A549 (cell line): ENCODE measurements at regions not wholly inside any gene's neighbourhood (a gene's known extent, or its start where the extent isn't known, plus 50 kb on each side); places are given as distances from the start of the nearest gene placed in this dataset.

Source experiments
- ATAC-seq, 2 experiments: fragments of 200-7000 bp in 1 of 2; fragments of >200 bp in 1 of 2; cut with Nextera tagmentation in 1 of 2; cut with Tn5 transposase in 1 of 2; 3 replicates each; pipeline versions ENCODE4 v1.8.0 to v1.9.1; 2018 to 2020; ENCODE audit warnings: mild to moderate bottlenecking in 1 of 2, moderate library complexity in 1 of 2
- CTCF ChIA-PET: fragments of 300-600 bp; sonication (Branson Sonifier 250); formaldehyde crosslinking; extraction: SDS; loops from one replicate; lab custom pipeline; 2021; ENCODE audit warnings: antibody characterized with exemption, inconsistent platforms; lab: Yijun Ruan, JAX
- POLR2A ChIA-PET: fragments of 350-600 bp; formaldehyde crosslinking; extraction: SDS; loops from one replicate; lab custom pipeline; 2021; ENCODE audit warnings: antibody characterized with exemption, inconsistent platforms; lab: Yijun Ruan, JAX
- DNase-seq, 2 experiments: peaks; one replicate each; pipeline versions ENCODE4 v3.0.0 to v3.0.0-alpha.2; 2011 to 2016; ENCODE audit warnings: low read depth in 1 of 2, low spot score in 1 of 2
- FAIRE-seq: peaks from 2 replicates; lab custom pipeline; 2011; peaks lifted over from hg19 to GRCh38; lab: Jason Lieb, UNC
- H3K27ac ChIP-seq, 2 experiments: fragments of >200 bp; sonication (Bioruptor Twin); formaldehyde crosslinking; 3 replicates each; pipeline ENCODE4 v1.5.1; 2016 to 2017
- H3K4me1 ChIP-seq: fragments of >200 bp; sonication (Bioruptor Twin); formaldehyde crosslinking; 3 replicates; pipeline ENCODE4 v1.6.1; 2016
- H3K4me2 ChIP-seq: fragments of >200 bp; sonication (Bioruptor Twin); formaldehyde crosslinking; 3 replicates; pipeline ENCODE4 v1.6.1; 2016
- H3K4me3 ChIP-seq: fragments of >200 bp; sonication (Bioruptor Twin); formaldehyde crosslinking; 3 replicates; pipeline ENCODE4 v1.5.1; 2016
- H3K9me3 ChIP-seq: fragments of >200 bp; sonication (Bioruptor Twin); formaldehyde crosslinking; 3 replicates; pipeline ENCODE4 v1.6.1; 2016
- CBX8 ChIP-seq: fragments of 200-600 bp; sonication (generic); IDR thresholded peaks from 2 replicates; pipeline ENCODE4 v1.6.1; 2016
- CHD2 ChIP-seq: fragments of 150-350 bp; IDR thresholded peaks from 2 replicates; pipeline ENCODE4 v1.6.1; 2014; ENCODE audit warnings: low read length; ENCODE audit not compliant: partially characterized antibody
- EHF ChIP-seq: fragments of 250-450 bp; sonication (Bioruptor Pico); IDR thresholded peaks from 2 replicates; pipeline ENCODE4 v1.5.0; 2020; ENCODE audit warnings: mild to moderate bottlenecking
- EHMT2 ChIP-seq: fragments of 200-600 bp; sonication (generic); IDR thresholded peaks from 2 replicates; pipeline ENCODE4 v1.6.1; 2016; ENCODE audit warnings: antibody characterized with exemption, low read depth, mild to moderate bottlenecking, moderate library complexity
- ESRRA ChIP-seq: fragments of 150-350 bp; IDR thresholded peaks from 2 replicates; pipeline ENCODE4 v1.6.1; 2014; ENCODE audit warnings: mild to moderate bottlenecking, low read length, borderline replicate concordance
- GATA3 ChIP-seq: IDR thresholded peaks from 2 replicates; pipeline ENCODE4 v1.6.1; 2012; ENCODE audit warnings: borderline replicate concordance
- HEYL ChIP-seq: fragments of 250-450 bp; sonication (Bioruptor Pico); IDR thresholded peaks from 2 replicates; pipeline ENCODE4 v1.8.0; 2021; ENCODE audit warnings: mild to moderate bottlenecking, moderate library complexity
- HOXB13 ChIP-seq: fragments of 250-450 bp; sonication (Bioruptor Pico); IDR thresholded peaks from 2 replicates; pipeline ENCODE4 v1.5.0; 2020; ENCODE audit warnings: low read depth, mild to moderate bottlenecking, moderate library complexity
- JUN ChIP-seq, 2 experiments: fragments of >200 bp; sonication (Bioruptor Twin); formaldehyde crosslinking; IDR thresholded peaks; 2 replicates in 1 of 2; 3 replicates in 1 of 2; pipeline ENCODE4 v1.6.1; 2016 to 2017
- KDM5A ChIP-seq: fragments of 200-600 bp; sonication (generic); IDR thresholded peaks from 2 replicates; pipeline ENCODE4 v1.6.1; 2016; ENCODE audit warnings: antibody characterized with exemption, mild to moderate bottlenecking
- RAD21 ChIP-seq, 2 experiments: fragments of >200 bp in 1 of 2; sonication (Bioruptor Twin) in 1 of 2; formaldehyde crosslinking in 1 of 2; IDR thresholded peaks in 1 of 2; conservative IDR thresholded peaks in 1 of 2; 2 replicates in 1 of 2; 3 replicates in 1 of 2; pipeline ENCODE4 v1.6.1; 2012 to 2018; ENCODE audit warnings: inconsistent platforms in 1 of 2
- RCOR1 ChIP-seq: fragments of 150-350 bp; IDR thresholded peaks from 2 replicates; pipeline ENCODE4 v1.6.1; 2014; ENCODE audit warnings: antibody characterized with exemption, low read length, low read depth
- SMC3 ChIP-seq: fragments of >200 bp; sonication (Bioruptor Twin); formaldehyde crosslinking; IDR thresholded peaks from 3 replicates; pipeline ENCODE4 v1.6.1; 2018; ENCODE audit warnings: inconsistent platforms
- TP53 ChIP-seq: fragments of 250-450 bp; sonication (Bioruptor Pico); IDR thresholded peaks from 2 replicates; pipeline ENCODE4 v1.5.0; 2021; ENCODE audit warnings: mild to moderate bottlenecking, moderate library complexity
- ZFP36 ChIP-seq: fragments of 450-650 bp; IDR thresholded peaks from 2 replicates; pipeline ENCODE4 v1.6.1; 2014; ENCODE audit warnings: borderline replicate concordance; ENCODE audit not compliant: partially characterized antibody
- ZNF302 ChIP-seq: fragments of 250-450 bp; sonication (Bioruptor Pico); IDR thresholded peaks from 2 replicates; pipeline ENCODE4 v1.9.0; 2021; ENCODE audit warnings: inconsistent platforms, mild to moderate bottlenecking, moderate library complexity
- ZSCAN20 ChIP-seq: fragments of 250-450 bp; sonication (Bioruptor Pico); IDR thresholded peaks from 2 replicates; pipeline ENCODE4 v1.8.0; 2022; ENCODE audit warnings: mild to moderate bottlenecking, moderate library complexity
- WGBS: methylation state at CpG from one replicate; pipeline ENCODE4 v1.1.6; 2017; ENCODE audit errors: missing lambda C conversion rate; 5-methylcytosine and 5-hydroxymethylcytosine counted together
- TF ChIP-seq, protein P1 (sequence below): fragments of >200 bp; sonication (Bioruptor Twin); formaldehyde crosslinking; IDR thresholded peaks from 3 replicates; pipeline ENCODE4 v1.5.1; 2016

DNA sequence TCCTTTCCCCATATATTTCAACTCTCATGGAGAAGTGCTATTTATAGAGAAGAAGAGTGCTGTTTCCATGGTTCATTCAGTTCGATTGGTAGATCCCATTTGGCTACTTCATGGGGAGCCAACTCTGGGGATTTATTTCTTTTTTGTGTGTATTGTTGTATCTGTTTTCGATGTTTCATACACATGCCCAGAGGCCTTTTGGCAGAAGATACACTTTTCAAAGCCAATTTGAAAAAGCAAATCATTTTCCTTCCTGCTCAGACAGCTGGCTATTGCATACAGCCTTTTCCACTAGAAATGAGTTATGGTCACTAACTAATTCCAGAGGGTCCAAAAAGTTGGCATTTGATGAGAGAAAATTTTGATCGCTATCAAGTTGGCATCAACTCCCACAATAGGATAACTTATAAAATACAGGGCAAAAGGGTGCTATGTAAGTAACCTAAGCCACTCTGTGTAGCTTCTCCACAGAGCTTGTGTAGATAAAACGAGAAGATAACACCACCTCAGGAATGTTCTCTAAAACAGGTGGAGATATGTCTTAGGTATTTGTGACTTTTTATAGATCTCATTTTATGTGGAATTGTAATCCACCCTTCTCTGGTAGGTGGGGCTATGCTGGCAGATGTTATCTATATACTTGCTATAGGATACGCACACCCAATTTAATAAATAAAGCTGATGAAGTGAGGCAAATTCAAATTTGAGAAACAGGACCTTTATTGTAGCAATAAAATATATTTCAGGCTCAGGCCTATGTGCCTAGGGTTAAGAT is 798.5 kb downstream of the SATB2 start:
- 32% methylated on average over 5 of the region's 5 CpGs for WGBS
- H3K27ac ChIP-seq = no peak overlapping the region
- CTCF ChIA-PET = interaction anchor here (0.6 to 3.4 kb wide), 3 partner anchors 49 to 1081 kb away, joined by 3 to 23 read pairs (median 12); no protein-coding TSS in a partner anchor
- FAIRE-seq (no peak), ATAC-seq (no peak), DNase-seq (no peak)
- no peaks in the 10 kb centered on the region for H3K9me3 ChIP-seq
- POLR2A ChIA-PET = no interaction called here
- no peaks in the 10 kb centered on the region for H3K4me1 ChIP-seq
- no peak overlapping the region for H3K4me2 ChIP-seq
- TF ChIP-seq RCOR1 = no peak
- TF ChIP-seq ZNF302 (CRISPR knock-in tag) = no peak
- TF ChIP-seq ZSCAN20 (CRISPR knock-in tag) = no peak
- H3K4me3 ChIP-seq = no peak overlapping the region

DNA sequence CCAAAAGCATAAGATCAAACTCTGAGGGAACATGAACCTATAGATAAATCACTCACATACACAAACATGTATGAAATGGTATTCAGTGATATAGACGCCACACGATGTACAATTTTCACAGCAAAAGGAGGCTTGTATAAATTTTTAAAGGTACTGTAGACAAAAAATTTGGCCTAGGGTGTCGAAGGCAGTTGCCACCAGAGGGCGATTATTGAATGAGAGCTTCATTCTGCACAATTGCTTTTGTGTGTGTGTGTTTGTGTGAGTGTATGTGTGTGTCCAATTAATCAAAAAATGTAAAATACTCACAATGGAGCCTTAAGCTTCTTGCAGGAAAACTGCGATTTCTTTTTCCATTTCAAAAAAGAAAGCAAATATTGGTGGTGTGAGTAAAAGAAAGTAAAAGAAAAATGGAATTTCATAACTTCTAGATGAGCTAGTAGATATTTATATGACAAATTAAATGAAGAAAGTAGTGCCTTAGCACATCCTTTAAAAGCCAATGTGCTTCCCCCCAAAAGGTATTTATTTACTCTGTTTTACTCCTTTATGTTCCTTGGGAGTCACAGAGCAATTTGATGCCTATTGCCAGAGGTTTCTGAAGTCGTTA is 800.1 kb downstream of the SATB2 start:
- H3K4me1 ChIP-seq = no peaks in the 10 kb centered on the region
- DNase-seq = peak in 1 of 2 experiments; percentile 36
- no peaks in the 10 kb centered on the region for H3K9me3 ChIP-seq
- no peak overlapping the region for H3K4me3 ChIP-seq
- no peak for FAIRE-seq
- POLR2A ChIA-PET = no interaction called here
- ATAC-seq = no peak
- no peak for TF ChIP-seq JUN (IDR thresholded peaks at IDR 0.05)
- TF ChIP-seq SMC3 = peak; percentile 59; the same call in 2 of the 3 replicates
- TF ChIP-seq RAD21 (conservative IDR thresholded peaks at IDR 0.05 in 1 of 2, IDR thresholded peaks at IDR 0.05 in 1 of 2) = peak; percentile 25 to 37; a peak in 3 of 5 replicates
- TF ChIP-seq, protein P1, sequence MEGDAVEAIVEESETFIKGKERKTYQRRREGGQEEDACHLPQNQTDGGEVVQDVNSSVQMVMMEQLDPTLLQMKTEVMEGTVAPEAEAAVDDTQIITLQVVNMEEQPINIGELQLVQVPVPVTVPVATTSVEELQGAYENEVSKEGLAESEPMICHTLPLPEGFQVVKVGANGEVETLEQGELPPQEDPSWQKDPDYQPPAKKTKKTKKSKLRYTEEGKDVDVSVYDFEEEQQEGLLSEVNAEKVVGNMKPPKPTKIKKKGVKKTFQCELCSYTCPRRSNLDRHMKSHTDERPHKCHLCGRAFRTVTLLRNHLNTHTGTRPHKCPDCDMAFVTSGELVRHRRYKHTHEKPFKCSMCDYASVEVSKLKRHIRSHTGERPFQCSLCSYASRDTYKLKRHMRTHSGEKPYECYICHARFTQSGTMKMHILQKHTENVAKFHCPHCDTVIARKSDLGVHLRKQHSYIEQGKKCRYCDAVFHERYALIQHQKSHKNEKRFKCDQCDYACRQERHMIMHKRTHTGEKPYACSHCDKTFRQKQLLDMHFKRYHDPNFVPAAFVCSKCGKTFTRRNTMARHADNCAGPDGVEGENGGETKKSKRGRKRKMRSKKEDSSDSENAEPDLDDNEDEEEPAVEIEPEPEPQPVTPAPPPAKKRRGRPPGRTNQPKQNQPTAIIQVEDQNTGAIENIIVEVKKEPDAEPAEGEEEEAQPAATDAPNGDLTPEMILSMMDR = peak; percentile 43
- TF ChIP-seq ESRRA = no peak
- TF ChIP-seq, all 56 proteins: peak for 3
- Histone ChIP-seq H3K27ac (no peak overlapping the region), H3K4me2 (no peak overlapping the region)
- WGBS = 2% methylated on average over 6 of the region's 6 CpGs
- CTCF ChIA-PET = interaction anchor here (0.6 to 3.4 kb wide), 11 partner anchors 17 to 1090 kb away, joined by 3 to 23 read pairs (median 4); no protein-coding TSS in a partner anchor

DNA sequence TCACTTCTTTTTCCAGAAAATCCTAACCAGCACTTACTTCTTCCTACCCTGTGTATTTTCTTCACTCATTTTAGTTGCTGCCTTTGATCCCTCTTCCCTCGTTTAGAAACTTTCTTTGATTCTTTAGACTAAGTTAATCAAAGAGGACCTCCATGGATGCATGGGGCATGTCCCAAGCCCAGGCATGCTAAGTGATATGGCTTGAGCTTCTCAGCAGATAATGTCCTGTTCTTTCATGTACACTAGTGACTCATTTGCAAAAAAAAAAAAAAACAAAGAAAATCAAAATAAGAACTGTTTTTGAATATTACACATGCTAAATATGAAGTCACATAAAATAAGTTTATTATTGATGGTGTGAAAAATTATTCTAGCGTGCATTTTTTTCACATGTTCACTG is 800.9 kb downstream of the SATB2 start:
- Histone ChIP-seq H3K9me3 (no peaks in the 10 kb centered on the region), H3K4me2 (no peak overlapping the region), H3K4me1 (no peaks in the 10 kb centered on the region), H3K4me3 (no peak overlapping the region), H3K27ac (no peak overlapping the region)
- TF ChIP-seq EHF (CRISPR knock-in tag) (no peak), ZFP36 (no peak), TP53 (CRISPR knock-in tag) (no peak), HOXB13 (no peak)
- DNase-seq (no peak), FAIRE-seq (no peak), ATAC-seq (no peak)
- 0% methylated on average over 2 of the region's 2 CpGs for WGBS
- CTCF ChIA-PET = interaction anchor here (0.6 to 3.4 kb wide), 10 partner anchors 73 to 1091 kb away, joined by 3 to 23 read pairs (median 4); no protein-coding TSS in a partner anchor
- POLR2A ChIA-PET = no interaction called here

DNA sequence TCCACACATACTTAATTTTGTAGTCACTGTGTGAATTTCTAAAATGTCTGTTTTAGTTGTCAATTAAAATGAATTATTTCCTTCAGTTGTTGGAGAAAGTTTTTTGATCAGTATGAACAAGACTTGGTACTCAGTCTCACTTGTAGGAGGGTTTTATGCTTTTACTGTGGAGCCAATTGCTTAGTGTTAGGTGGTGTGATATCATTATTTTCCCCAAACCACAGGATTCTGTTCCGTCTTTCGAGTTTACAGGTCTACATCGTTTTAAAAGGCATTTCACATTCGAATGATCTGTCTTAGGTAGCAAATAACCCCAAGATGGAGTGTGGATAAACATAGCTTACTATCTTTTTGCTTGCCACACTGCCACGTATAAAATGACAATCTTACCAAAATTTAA is 803.1 kb downstream of the SATB2 start:
- CTCF ChIA-PET = interaction anchor here (0.7 to 2.1 kb wide), 2 partner anchors 357 to 831 kb away, joined by 3 to 4 read pairs; no protein-coding TSS in a partner anchor
- DNase-seq (no peak), FAIRE-seq (no peak), ATAC-seq (no peak)
- no peaks in the 10 kb centered on the region for H3K4me1 ChIP-seq
- no peak overlapping the region for H3K27ac ChIP-seq
- no peak overlapping the region for H3K4me3 ChIP-seq
- TF ChIP-seq HOXB13 = no peak
- no peak for TF ChIP-seq EHMT2
- no peak for TF ChIP-seq SMC3
- TF ChIP-seq, protein P1 = no peak
- TF ChIP-seq HEYL (CRISPR knock-in tag) = no peak
- no peak for TF ChIP-seq CHD2
- TF ChIP-seq ZSCAN20 (CRISPR knock-in tag) = no peak
- TF ChIP-seq CBX8 = no peak
- TF ChIP-seq KDM5A = no peak
- no peak for TF ChIP-seq GATA3
- TF ChIP-seq, all 56 proteins: peak for 0
- WGBS = 0% methylated on average over 5 of the region's 5 CpGs
- H3K4me2 ChIP-seq = no peak overlapping the region
- POLR2A ChIA-PET = no interaction called here
- H3K9me3 ChIP-seq = no peaks in the 10 kb centered on the region
